GM23338 (cell line): ENCODE measurements at regions not wholly inside any gene's neighbourhood (a gene's known extent, or its start where the extent isn't known, plus 50 kb on each side); places are given as distances from the start of the nearest gene placed in this dataset.

ENCODE experiments used
- ATAC-seq: fragments of 200-7000 bp; cut with Tn5 transposase; 3 replicates; pipeline ENCODE4 v1.9.1; 2020
- DNase-seq: peaks from one replicate; pipeline ENCODE4 v3.0.0-alpha.2; 2015; ENCODE audit warnings: low spot score
- H2AFZ ChIP-seq: fragments of 200-600 bp; sonication (generic); 2 replicates; pipeline ENCODE4 v1.8.0; 2016; ENCODE audit warnings: antibody characterized with exemption, mild to moderate bottlenecking, moderate library complexity
- H3F3A ChIP-seq: fragments of 200-600 bp; sonication (generic); replicated peaks from 2 replicates; pipeline ENCODE4 v1.8.0; 2017; ENCODE audit warnings: antibody characterized with exemption, mixed run types, low read depth
- H3K27ac ChIP-seq: fragments of 200-600 bp; sonication (generic); 2 replicates; pipeline ENCODE4 v1.6.1; 2016; ENCODE audit warnings: low read depth
- H3K27me3 ChIP-seq: fragments of 200-600 bp; sonication (generic); 2 replicates; pipeline ENCODE4 v1.8.0; 2016; ENCODE audit warnings: mild to moderate bottlenecking, mixed run types, moderate library complexity; ENCODE audit not compliant: insufficient read depth
- H3K36me3 ChIP-seq: fragments of 200-600 bp; sonication (generic); 2 replicates; pipeline ENCODE4 v1.8.0; 2016; ENCODE audit warnings: mild to moderate bottlenecking; ENCODE audit not compliant: insufficient read depth
- H3K4me1 ChIP-seq: fragments of 200-600 bp; sonication (generic); 2 replicates; pipeline ENCODE4 v1.8.0; 2016; ENCODE audit warnings: mild to moderate bottlenecking, moderate library complexity; ENCODE audit not compliant: insufficient read depth
- H3K4me2 ChIP-seq: fragments of 200-600 bp; sonication (generic); 2 replicates; pipeline ENCODE4 v1.7.1; 2017; ENCODE audit warnings: mixed run types
- H3K4me3 ChIP-seq: fragments of 200-600 bp; sonication (generic); 2 replicates; pipeline ENCODE4 v1.6.1; 2016; ENCODE audit warnings: mixed run types
- H3K79me2 ChIP-seq: fragments of 200-600 bp; sonication (generic); replicated peaks from 2 replicates; pipeline ENCODE4 v1.8.0; 2017; ENCODE audit warnings: mild to moderate bottlenecking; ENCODE audit not compliant: insufficient read depth
- H3K9me2 ChIP-seq: fragments of 200-600 bp; sonication (generic); 2 replicates; pipeline ENCODE4 v1.8.0; 2017; ENCODE audit not compliant: insufficient read depth
- H4K20me1 ChIP-seq: fragments of 200-600 bp; sonication (generic); replicated peaks from 2 replicates; pipeline ENCODE4 v1.8.0; 2017; ENCODE audit warnings: mild to moderate bottlenecking; ENCODE audit not compliant: insufficient read depth
- H3K27ac Mint-ChIP-seq: 2 replicates; pipeline ENCODE4 v1.8.0; 2020; ENCODE audit warnings: inconsistent platforms, mild to moderate bottlenecking, moderate library complexity, mixed read lengths
- H3K27me3 Mint-ChIP-seq: 3 replicates; pipeline ENCODE4 v1.8.0; 2022; ENCODE audit warnings: low read depth, mild to moderate bottlenecking, moderate library complexity, mixed read lengths, inconsistent platforms; ENCODE audit not compliant: insufficient read depth, poor library complexity
- H3K36me3 Mint-ChIP-seq: 3 replicates; pipeline ENCODE4 v1.8.0; 2021; ENCODE audit warnings: low read depth, mild to moderate bottlenecking, inconsistent platforms, moderate library complexity, mixed read lengths
- H3K4me1 Mint-ChIP-seq: 3 replicates; pipeline ENCODE4 v1.8.0; 2020; ENCODE audit warnings: mild to moderate bottlenecking, inconsistent platforms, mixed read lengths
- H3K4me3 Mint-ChIP-seq: 3 replicates; pipeline ENCODE4 v1.8.0; 2021; ENCODE audit warnings: moderate library complexity, mild to moderate bottlenecking, inconsistent platforms, mixed read lengths
- H3K9me3 Mint-ChIP-seq: 3 replicates; pipeline ENCODE4 v1.8.0; 2020; ENCODE audit warnings: moderate library complexity, mild to moderate bottlenecking, inconsistent platforms, mixed read lengths
- CREB1 ChIP-seq: fragments of 250-450 bp; sonication (Bioruptor Pico); IDR thresholded peaks from 2 replicates; pipeline ENCODE4 v1.5.0; 2020; ENCODE audit warnings: low read depth, mild to moderate bottlenecking, moderate library complexity
- CTCF ChIP-seq, 2 experiments: fragments of 200-600 bp in 1 of 2; sonication (generic) in 1 of 2; conservative IDR thresholded peaks; 2 replicates each; pipeline versions ENCODE4 v1.5.1 to v1.6.1; 2016 to 2017; ENCODE audit warnings: antibody characterized with exemption in 2 of 2, low read depth in 2 of 2, mild to moderate bottlenecking in 2 of 2, moderate library complexity in 1 of 2
- ETS1 ChIP-seq: IDR thresholded peaks from 2 replicates; pipeline ENCODE4 v1.6.1; 2016; ENCODE audit warnings: antibody characterized with exemption
- EZH2 ChIP-seq: fragments of 200-600 bp; sonication (generic); IDR thresholded peaks from one replicate; pipeline ENCODE4 v1.8.0; 2017; ENCODE audit warnings: antibody characterized with exemption, mild to moderate bottlenecking, low read depth; ENCODE audit not compliant: unreplicated experiment
- EZH2phosphoT487 ChIP-seq: fragments of 200-600 bp; sonication (generic); IDR thresholded peaks from one replicate; pipeline ENCODE4 v1.8.1; 2018; ENCODE audit warnings: antibody characterized with exemption; ENCODE audit not compliant: unreplicated experiment
- JUNB ChIP-seq: IDR thresholded peaks from one replicate; pipeline ENCODE4 v1.6.1; 2016; ENCODE audit warnings: antibody characterized with exemption; ENCODE audit not compliant: unreplicated experiment
- NANOG ChIP-seq: IDR thresholded peaks from 2 replicates; pipeline ENCODE4 v1.6.1; 2016; ENCODE audit warnings: antibody characterized with exemption, borderline replicate concordance
- POLR2AphosphoS5 ChIP-seq: IDR thresholded peaks from 2 replicates; pipeline ENCODE4 v1.6.1; 2016; ENCODE audit warnings: antibody characterized with exemption, low read depth
- STAT1 ChIP-seq: IDR thresholded peaks from one replicate; pipeline ENCODE4 v1.6.1; 2016; ENCODE audit warnings: antibody characterized with exemption; ENCODE audit not compliant: unreplicated experiment
- ZNF331 ChIP-seq: fragments of 250-450 bp; sonication (Bioruptor Pico); IDR thresholded peaks from 2 replicates; pipeline ENCODE4 v1.5.0; 2020; ENCODE audit warnings: low read depth, mild to moderate bottlenecking, moderate library complexity
- TF ChIP-seq, protein P1 (sequence below): fragments of 250-450 bp; sonication (Bioruptor Pico); IDR thresholded peaks from 2 replicates; pipeline ENCODE4 v1.5.0; 2020; ENCODE audit warnings: mild to moderate bottlenecking, moderate library complexity

DNA sequence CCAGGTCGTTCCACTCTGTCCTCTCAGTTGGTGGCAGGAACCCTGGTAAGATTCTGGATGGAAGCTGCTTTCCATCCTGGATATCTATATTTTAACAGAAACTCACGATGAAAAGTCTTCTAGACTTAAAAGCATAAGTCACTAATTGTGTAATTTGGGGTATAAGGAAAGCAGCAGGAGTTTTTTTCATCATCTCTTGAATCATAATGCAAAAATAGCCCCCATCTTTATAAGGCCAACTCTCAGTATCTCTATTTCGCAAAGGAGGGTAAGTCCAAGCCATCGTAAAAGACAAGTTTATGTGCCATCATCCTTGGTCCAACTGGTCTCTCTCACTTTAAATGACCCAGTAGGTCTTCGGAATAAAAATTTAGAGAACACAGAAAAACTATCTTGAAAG lies 95.1 kb downstream of the FAM50B start (continued):
- TF ChIP-seq, protein P1, sequence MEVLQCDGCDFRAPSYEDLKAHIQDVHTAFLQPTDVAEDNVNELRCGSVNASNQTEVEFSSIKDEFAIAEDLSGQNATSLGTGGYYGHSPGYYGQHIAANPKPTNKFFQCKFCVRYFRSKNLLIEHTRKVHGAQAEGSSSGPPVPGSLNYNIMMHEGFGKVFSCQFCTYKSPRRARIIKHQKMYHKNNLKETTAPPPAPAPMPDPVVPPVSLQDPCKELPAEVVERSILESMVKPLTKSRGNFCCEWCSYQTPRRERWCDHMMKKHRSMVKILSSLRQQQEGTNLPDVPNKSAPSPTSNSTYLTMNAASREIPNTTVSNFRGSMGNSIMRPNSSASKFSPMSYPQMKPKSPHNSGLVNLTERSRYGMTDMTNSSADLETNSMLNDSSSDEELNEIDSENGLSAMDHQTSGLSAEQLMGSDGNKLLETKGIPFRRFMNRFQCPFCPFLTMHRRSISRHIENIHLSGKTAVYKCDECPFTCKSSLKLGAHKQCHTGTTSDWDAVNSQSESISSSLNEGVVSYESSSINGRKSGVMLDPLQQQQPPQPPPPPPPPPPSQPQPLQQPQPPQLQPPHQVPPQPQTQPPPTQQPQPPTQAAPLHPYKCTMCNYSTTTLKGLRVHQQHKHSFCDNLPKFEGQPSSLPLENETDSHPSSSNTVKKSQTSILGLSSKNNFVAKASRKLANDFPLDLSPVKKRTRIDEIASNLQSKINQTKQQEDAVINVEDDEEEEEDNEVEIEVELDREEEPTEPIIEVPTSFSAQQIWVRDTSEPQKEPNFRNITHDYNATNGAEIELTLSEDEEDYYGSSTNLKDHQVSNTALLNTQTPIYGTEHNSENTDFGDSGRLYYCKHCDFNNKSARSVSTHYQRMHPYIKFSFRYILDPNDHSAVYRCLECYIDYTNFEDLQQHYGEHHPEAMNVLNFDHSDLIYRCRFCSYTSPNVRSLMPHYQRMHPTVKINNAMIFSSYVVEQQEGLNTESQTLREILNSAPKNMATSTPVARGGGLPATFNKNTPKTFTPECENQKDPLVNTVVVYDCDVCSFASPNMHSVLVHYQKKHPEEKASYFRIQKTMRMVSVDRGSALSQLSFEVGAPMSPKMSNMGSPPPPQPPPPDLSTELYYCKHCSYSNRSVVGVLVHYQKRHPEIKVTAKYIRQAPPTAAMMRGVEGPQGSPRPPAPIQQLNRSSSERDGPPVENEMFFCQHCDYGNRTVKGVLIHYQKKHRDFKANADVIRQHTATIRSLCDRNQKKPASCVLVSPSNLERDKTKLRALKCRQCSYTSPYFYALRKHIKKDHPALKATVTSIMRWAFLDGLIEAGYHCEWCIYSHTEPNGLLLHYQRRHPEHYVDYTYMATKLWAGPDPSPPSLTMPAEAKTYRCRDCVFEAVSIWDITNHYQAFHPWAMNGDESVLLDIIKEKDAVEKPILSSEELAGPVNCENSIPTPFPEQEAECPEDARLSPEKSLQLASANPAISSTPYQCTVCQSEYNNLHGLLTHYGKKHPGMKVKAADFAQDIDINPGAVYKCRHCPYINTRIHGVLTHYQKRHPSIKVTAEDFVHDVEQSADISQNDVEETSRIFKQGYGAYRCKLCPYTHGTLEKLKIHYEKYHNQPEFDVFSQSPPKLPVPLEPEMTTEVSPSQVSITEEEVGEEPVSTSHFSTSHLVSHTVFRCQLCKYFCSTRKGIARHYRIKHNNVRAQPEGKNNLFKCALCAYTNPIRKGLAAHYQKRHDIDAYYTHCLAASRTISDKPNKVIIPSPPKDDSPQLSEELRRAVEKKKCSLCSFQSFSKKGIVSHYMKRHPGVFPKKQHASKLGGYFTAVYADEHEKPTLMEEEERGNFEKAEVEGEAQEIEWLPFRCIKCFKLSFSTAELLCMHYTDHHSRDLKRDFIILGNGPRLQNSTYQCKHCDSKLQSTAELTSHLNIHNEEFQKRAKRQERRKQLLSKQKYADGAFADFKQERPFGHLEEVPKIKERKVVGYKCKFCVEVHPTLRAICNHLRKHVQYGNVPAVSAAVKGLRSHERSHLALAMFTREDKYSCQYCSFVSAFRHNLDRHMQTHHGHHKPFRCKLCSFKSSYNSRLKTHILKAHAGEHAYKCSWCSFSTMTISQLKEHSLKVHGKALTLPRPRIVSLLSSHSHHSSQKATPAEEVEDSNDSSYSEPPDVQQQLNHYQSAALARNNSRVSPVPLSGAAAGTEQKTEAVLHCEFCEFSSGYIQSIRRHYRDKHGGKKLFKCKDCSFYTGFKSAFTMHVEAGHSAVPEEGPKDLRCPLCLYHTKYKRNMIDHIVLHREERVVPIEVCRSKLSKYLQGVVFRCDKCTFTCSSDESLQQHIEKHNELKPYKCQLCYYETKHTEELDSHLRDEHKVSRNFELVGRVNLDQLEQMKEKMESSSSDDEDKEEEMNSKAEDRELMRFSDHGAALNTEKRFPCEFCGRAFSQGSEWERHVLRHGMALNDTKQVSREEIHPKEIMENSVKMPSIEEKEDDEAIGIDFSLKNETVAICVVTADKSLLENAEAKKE, result no peak
- TF ChIP-seq JUNB (no peak), ETS1 (no peak)

DNA sequence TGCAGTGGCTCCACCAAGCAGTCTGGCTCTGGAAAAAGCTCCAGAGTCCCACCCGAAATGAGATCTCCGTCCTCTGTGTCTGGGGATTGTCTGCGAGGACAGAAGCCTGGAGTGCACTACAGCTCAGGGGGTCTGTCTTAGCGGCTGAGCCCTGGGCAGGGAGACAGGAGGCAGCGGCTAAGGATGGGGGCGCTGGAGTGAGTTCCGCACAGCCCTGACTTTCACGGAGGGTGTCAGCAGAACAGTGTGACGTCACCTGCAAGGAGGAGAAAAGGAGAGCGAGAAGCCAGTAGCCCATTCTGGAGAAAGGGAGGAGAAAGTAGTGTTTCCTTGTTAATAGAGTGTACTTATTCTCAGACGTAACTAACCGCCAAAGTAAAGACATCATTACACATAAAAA lies 97.6 kb downstream of the FAM50B start:
- no peak overlapping the region for H3K27ac ChIP-seq
- Mint-ChIP-seq H3K4me1 (peaks cover 19% of the 10 kb centered on the region), H3K27ac (no peak overlapping the region), H3K27me3 (no peaks in the 10 kb centered on the region), H3K9me3 (no peaks in the 10 kb centered on the region; the same call in 2 of the 3 replicates), H3K36me3 (no peaks in the 10 kb centered on the region), H3K4me3 (no peak overlapping the region)
- H4K20me1 ChIP-seq, result no peaks in the 10 kb centered on the region
- H3K4me1 ChIP-seq, result peaks cover 14% of the 10 kb centered on the region
- no peaks in the 10 kb centered on the region for H3F3A ChIP-seq
- no peaks in the 10 kb centered on the region for H3K9me2 ChIP-seq
- H3K4me2 ChIP-seq, result no peak overlapping the region
- DNase-seq (peak; percentile 44), ATAC-seq (peak; percentile 91)
- no peaks in the 10 kb centered on the region for H3K79me2 ChIP-seq
- H3K36me3 ChIP-seq, result no peaks in the 10 kb centered on the region
- H3K27me3 ChIP-seq, result no peaks in the 10 kb centered on the region
- no peak overlapping the region for H3K4me3 ChIP-seq
- peak overlapping the region; percentile 83; the same call in 1 of the 2 replicates for H2AFZ ChIP-seq
- TF ChIP-seq CREB1 (peak; percentile 62), NANOG (no peak), ETS1 (no peak), POLR2AphosphoS5 (no peak), EZH2 (no peak), ZNF331 (CRISPR knock-in tag) (no peak), EZH2phosphoT487 (no peak), CTCF (conservative IDR thresholded peaks at IDR 0.05; ENCODE audit: low read depth in 2 of 2) (0 out of 4 replicates have a peak, but pooled peaks of 1 of the 2 experiments have one; percentile 15), JUNB (no peak), STAT1 (no peak)
